ENCODE measurements at regions not wholly inside any gene's neighbourhood (a gene's known extent, or its start where the extent isn't known, plus 50 kb on each side); places are given as distances from the start of the nearest gene placed in this dataset.

- TF ChIP-seq GLI4 (tag by site-specific recombination; IDR thresholded peaks at IDR 0.05) = no peak
- TF ChIP-seq ZNF184 (tag by site-specific recombination; IDR thresholded peaks at IDR 0.05) = no peak
- TF ChIP-seq YY1 (tag by site-specific recombination; IDR thresholded peaks at IDR 0.05) = no peak
- no peak for TF ChIP-seq ZNF274 (IDR thresholded peaks at IDR 0.05; ENCODE audit: low read length)
- no peak for TF ChIP-seq ZNF274 (tag by site-specific recombination; IDR thresholded peaks at IDR 0.05; ENCODE audit: borderline replicate concordance)
- TF ChIP-seq ZNF830 (tag by site-specific recombination; IDR thresholded peaks at IDR 0.05; ENCODE audit: low read depth) = no peak
- TF ChIP-seq ZNF121 (tag by site-specific recombination; IDR thresholded peaks at IDR 0.05) = no peak
- TF ChIP-seq ZNF24 (tag by site-specific recombination; IDR thresholded peaks at IDR 0.05) = no peak
- TF ChIP-seq ATF2 (tag by site-specific recombination; IDR thresholded peaks at IDR 0.05; ENCODE audit: low read depth) = no peak
- TF ChIP-seq, protein P1, sequence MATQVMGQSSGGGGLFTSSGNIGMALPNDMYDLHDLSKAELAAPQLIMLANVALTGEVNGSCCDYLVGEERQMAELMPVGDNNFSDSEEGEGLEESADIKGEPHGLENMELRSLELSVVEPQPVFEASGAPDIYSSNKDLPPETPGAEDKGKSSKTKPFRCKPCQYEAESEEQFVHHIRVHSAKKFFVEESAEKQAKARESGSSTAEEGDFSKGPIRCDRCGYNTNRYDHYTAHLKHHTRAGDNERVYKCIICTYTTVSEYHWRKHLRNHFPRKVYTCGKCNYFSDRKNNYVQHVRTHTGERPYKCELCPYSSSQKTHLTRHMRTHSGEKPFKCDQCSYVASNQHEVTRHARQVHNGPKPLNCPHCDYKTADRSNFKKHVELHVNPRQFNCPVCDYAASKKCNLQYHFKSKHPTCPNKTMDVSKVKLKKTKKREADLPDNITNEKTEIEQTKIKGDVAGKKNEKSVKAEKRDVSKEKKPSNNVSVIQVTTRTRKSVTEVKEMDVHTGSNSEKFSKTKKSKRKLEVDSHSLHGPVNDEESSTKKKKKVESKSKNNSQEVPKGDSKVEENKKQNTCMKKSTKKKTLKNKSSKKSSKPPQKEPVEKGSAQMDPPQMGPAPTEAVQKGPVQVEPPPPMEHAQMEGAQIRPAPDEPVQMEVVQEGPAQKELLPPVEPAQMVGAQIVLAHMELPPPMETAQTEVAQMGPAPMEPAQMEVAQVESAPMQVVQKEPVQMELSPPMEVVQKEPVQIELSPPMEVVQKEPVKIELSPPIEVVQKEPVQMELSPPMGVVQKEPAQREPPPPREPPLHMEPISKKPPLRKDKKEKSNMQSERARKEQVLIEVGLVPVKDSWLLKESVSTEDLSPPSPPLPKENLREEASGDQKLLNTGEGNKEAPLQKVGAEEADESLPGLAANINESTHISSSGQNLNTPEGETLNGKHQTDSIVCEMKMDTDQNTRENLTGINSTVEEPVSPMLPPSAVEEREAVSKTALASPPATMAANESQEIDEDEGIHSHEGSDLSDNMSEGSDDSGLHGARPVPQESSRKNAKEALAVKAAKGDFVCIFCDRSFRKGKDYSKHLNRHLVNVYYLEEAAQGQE (tag by site-specific recombination; IDR thresholded peaks at IDR 0.05) = no peak
- no peak for TF ChIP-seq CTCF (tag by site-specific recombination; IDR thresholded peaks at IDR 0.05)
- TF ChIP-seq ZNF549 (tag by site-specific recombination; IDR thresholded peaks at IDR 0.05) = no peak
- no peak for TF ChIP-seq ZBTB26 (tag by site-specific recombination; optimal IDR thresholded peaks at IDR 0.05)
- TF ChIP-seq ZNF624 (tag by site-specific recombination; IDR thresholded peaks at IDR 0.05) = no peak
- no peak for TF ChIP-seq ZSCAN23 (tag by site-specific recombination; IDR thresholded peaks at IDR 0.05)
Measured at GRCh38 chr3:180762866-180763265, 83.6 kb upstream of the CCDC39 start.

Data from HEK293 (cell line).